GM18511 (cell line): ENCODE measurements at regions not wholly inside any gene's neighbourhood (a gene's known extent, or its start where the extent isn't known, plus 50 kb on each side); places are given as distances from the start of the nearest gene placed in this dataset.
"Not testable (repeated sequence)": the region's sequence is repeated elsewhere in the genome, so short reads cannot be mapped to it uniquely, and the experiment has no call there.

ENCODE experiments used
- ATAC-seq: cut with Tn5 transposase; IDR thresholded peaks from one replicate; pipeline ENCODE4 v1.9.1; 2021; ENCODE audit warnings: mild to moderate bottlenecking, moderate library complexity; ENCODE audit not compliant: unreplicated experiment

- no peak for ATAC-seq
These were observed 1303.1 kb upstream of the TMEM132C start for GRCh38 chr12:126963825-126964224.

DNA sequence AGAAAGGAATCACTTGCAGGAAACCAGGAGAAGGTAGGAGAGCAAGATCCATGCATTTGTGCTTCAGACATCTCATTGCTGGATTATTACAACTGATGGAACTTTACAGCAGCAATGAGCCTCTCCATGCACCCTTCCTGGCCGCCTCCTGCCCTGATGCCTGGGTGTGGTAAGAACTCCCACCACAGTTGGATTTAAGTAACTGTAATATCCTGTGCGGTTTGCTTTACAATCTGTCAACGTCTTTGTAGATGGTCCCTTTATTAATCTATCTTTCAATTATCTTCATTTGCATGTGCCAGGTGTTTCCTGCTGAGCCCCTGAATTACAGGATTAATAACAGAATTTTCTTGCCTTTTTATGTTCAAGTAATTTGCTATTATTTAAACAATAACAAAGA lies 1300.5 kb upstream of the TMEM132C start:
- no peak for ATAC-seq

DNA sequence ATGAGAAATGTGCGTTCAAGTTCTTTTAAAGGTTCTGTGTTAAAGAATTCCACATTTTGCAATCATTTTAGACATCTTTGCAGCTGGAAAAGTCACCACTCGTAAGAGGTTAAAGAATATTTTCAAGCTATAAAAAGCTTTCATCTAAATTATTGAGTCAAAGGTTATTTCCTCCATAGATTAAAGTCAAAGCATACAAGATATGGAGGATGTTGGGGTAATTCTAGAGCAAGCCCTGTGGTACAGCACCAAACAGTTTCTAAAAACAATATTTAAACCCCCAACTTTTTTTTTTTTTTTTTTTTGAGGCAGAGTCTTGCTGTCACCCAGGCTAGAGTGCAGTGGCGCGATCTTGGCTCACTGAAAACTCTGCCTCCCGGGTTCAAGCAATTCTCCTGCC lies 1299.8 kb upstream of the TMEM132C start:
- ATAC-seq: no peak

DNA sequence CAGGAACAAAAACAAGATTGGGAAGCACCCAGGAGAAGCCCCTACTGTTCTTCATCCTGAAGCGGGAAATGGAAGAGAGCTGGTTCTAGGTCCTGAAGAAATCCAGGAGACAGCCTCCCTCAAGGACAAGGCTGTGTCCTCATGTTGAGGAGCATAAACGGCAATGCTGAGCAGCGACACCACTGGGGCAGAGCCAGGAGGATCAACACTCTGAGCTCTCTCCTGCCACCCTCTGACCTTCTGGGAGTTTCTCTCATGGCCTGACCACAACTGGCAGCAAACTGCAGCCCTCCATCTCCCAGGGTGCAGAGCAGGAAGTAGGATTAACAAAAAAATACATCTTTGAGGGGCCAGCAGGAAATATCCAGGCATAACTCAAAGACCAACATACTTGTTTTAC lies 1292.2 kb upstream of the TMEM132C start:
- no peak for ATAC-seq

GRCh38 chr12:126976579-126976978 lies 1290.4 kb upstream of the TMEM132C start:
- ATAC-seq: no peak

DNA sequence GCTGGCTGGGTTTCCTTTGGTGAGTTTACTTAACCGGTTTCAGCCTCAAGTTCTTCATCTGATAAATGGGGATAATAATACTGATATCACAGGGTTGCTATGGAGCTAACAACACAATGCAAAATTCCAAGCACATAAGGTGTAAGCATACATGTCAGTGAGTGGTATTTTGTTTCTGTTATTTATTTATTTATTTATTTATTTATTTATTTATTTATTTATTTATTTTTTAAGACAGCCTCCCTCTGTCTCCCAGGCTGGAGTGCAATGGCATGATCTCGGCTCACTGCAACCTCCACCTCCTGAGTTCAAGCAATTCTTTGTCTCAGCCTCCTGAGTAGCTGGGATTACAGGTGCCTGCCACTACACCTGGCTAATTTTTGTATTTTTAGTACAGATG lies 1287.4 kb upstream of the TMEM132C start:
- not testable (repeated sequence) for ATAC-seq

DNA sequence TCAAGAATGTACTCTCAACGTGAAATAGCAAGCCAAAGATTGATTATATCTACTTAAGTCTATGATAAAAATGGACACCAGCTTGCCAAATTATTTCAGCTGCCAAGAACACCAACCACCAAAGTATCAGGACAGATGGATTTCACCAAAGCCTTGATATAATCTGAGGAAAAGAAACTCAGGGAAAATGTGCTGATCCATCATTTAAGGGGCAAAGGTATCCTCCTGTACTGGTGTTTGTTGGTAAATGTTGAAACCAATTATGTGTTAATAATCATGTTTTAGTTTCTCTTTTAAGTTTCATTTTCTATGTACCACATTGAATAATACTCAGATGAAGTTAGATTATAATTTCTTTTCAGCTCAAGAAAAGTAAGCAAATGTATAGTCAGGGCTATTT lies 1284.3 kb upstream of the TMEM132C start:
- ATAC-seq: no peak

DNA sequence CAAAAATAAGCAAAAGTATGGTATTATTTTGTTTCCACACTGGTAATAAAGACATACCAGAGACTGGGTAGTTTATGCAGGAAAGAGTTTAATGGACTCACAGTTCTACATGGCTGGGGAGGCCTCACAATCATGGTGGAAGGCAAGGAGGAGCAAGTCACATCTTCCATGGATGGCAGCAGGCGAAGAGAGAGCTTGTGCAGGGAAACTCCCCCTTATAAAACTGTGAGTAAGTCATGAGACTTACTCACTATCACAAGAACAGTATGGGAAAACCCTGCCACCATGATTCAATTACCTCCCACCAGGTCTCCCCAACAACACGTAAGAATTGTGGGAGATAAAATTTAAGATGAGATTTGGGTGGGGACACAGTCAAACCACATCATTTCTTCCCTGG lies 1283.2 kb upstream of the TMEM132C start:
- ATAC-seq: not testable (repeated sequence)

GRCh38 chr12:126985663-126986062 lies 1281.3 kb upstream of the TMEM132C start:
- ATAC-seq: not testable (repeated sequence)

- ATAC-seq: no peak
These were observed 1277.4 kb upstream of the TMEM132C start for GRCh38 chr12:126989532-126989931.

DNA sequence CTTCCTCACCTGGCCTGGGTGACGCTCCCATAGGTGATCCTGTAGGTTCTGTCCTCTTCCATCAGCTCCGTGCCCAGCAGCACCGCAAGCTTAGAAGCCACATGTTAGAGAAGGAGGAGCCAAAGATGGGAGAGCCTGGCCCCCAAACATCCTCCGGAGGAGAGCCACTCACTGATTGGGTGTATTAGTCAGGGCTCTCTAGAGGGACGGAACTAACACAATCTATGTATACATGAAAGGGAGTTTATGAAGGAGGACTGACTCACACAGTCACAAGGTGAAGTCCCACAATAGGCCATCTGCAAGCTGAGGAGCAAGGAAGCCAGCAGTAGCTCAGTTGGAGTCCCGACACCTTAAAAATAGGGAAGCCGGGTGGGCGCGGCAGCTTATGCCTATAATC lies 1273.1 kb upstream of the TMEM132C start:
- no peak for ATAC-seq

- ATAC-seq: no peak
These were observed 1272.4 kb upstream of the TMEM132C start for GRCh38 chr12:126994599-126994998.

GRCh38 chr12:126998031-126998430 lies 1268.9 kb upstream of the TMEM132C start:
- ATAC-seq: no peak

DNA sequence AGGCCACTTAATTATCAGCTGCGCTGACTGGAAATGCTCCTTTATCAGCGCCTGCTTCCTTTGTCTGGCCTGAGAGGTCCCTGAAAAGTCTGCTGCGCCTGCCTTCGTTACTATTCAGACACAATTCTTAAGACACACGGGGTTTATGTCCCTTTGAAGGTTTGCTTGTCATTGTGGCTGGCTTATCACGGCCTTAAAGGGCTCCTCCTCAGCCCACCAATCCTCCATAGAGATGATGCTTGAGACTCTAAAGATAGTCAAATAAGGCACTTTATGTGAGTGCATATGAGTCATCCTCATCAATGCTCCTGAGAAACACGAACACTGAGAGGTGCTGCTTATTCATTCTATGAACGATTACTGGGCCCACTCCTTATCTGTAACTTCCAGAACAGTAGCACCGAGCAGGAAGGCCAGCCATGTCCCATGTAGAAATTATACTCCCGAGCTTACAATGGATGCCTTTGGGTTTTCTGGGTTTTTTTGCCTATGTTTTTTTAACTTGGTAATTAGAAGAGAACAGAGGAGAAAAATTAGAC lies 1268.2 kb upstream of the TMEM132C start:
- no peak for ATAC-seq

DNA sequence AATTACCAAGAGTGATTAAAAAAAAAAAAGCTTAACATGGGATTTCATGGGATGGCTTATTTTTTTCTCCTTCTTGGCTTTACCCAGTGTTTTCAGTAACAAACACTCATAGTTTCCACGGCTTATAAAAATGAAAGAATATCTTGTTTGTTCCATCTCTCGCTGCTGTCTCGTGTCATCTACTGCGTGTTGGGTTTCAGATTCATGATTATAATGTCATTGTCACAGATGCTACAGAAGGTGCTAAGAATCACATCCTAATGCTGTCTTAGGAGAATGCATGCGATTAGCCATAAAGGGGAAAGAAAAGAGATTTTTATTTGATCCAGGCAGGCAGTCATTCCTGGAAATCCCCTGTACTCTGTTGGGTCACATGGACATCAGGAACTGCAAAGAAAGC lies 1267.6 kb upstream of the TMEM132C start:
- ATAC-seq: no peak

DNA sequence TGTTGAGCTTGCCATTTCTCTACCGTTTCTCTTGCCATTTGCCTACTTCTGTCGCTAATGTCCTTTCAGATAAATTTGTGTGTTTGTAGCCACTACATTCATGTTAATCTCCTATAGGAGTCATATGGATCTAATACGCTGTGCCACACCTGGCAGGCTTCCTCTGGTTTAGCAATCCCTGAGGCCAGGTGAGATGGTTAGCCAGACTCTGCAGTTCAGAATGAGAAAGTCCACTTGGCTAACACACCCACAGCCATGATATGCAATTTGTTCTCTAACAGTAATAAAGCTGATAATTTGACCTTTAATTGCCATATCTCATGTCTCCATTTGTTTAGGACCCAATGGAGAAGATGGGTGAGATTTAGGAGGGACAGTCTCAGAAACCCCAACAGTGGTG lies 1261.6 kb upstream of the TMEM132C start:
- ATAC-seq: no peak

- ATAC-seq: no peak
These were observed 1260.0 kb upstream of the TMEM132C start for GRCh38 chr12:127006972-127007371.

DNA sequence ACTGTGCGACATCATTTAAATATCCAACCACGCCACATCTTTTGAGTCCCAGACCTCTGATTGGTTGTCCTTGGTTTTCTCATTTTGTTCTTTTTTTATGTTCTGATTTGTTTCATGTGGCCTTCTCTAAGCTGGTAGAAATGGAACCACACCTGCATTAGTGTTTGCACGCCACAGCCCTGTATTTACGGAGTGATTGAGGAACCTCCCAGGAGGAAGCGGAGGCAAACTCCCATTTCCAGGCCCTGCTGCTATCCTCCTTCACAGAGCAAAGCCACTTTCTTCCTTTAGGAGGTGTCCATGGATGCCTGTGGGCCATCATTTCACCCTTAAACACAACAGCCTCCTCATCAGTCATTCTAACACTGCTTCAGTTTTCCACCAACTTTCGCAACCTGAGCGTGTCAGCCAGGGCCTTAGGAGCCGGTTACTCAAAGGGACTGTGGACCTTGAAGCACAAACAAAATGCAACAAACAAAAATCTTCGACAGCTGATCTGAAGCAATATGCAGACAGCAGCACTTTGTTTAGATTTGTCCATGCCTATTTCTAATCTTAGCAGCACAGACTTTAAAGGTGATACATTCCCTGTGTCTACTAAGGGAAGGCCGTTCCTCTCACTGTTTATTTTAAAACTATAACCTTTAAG lies 1258.1 kb upstream of the TMEM132C start:
- ATAC-seq: no peak

- no peak for ATAC-seq
These were observed 1254.9 kb upstream of the TMEM132C start for GRCh38 chr12:127012109-127012508.

DNA sequence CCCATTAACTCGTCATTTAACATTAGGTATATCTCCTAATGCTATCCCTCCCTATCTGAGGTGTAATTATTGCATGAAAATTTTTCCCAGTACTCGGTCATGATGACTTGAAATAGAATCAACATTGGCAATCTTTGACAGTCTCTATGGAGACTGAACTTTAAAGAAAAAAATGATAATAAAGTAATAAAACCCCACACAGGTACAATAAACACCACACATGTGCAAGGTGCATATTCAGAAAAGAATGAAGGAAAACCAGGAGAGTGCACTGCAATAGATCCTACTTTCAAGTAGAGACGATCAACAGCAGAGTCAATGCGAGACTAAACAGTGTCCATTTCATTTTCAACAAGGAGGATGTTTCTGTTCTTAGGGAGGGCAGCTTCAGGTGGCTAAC lies 1253.8 kb upstream of the TMEM132C start:
- no peak for ATAC-seq

GRCh38 chr12:127014079-127014478 lies 1252.9 kb upstream of the TMEM132C start:
- no peak for ATAC-seq

GRCh38 chr12:127024791-127025190 lies 1242.2 kb upstream of the TMEM132C start:
- ATAC-seq: no peak

DNA sequence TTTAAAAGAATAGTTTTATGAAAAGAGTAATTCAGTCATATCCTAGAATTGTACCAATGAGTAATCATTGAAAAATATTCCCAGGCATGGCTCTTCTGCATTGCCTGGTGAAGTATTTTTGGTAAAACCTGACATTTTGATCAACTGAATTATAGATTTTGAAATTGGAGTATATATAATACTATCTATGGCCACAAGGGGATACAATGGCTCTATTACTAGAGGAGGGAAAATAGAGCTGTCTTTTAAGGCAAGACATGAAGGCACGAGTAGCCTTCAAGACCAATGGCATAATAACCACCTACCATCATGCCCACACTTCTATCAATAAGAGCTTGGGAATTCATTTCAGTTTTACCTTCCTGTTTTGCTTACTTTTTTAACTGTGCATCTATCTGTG lies 1241.4 kb upstream of the TMEM132C start:
- ATAC-seq: no peak
